ENCODE measurements at regions not wholly inside any gene's neighbourhood (a gene's known extent, or its start where the extent isn't known, plus 50 kb on each side); places are given as distances from the start of the nearest gene placed in this dataset.

DNA sequence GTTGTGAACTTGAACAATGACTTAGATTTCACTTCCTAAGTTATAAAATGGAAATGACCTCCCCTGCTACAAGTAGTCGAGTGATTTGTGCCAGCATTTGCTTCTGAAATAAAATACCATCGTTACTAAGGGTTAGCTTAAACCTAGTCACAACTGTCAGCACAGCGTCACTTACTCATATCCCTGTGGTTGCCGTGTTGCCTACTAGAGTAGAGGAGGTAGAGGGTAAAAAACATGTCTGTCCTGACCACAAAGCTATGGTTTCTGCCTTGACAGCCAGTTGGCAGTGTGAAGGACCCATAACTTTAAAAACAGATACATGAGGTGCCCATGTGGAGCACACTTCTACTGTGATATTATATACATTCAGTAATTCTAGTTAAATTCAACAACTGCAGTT, 234.2 kb upstream of the RGS6 start:
- H2AFZ ChIP-seq (ENCODE audit: low read depth, low read length), result no peak overlapping the region
- peaks cover 9% of the 10 kb centered on the region for H3K4me1 Mint-ChIP-seq (ENCODE audit: low read depth, unreplicated experiment)
- DNase-seq (ENCODE audit: low read depth), result peak; percentile 26
- peaks cover 7% of the 10 kb centered on the region for H3K36me3 Mint-ChIP-seq (ENCODE audit: low read depth, unreplicated experiment)
- no peak overlapping the region for H3K27ac ChIP-seq (ENCODE audit: low read depth, low read length)
- no peaks in the 10 kb centered on the region for H3K9me3 Mint-ChIP-seq (ENCODE audit: unreplicated experiment)
- no peak overlapping the region for H3K4me3 ChIP-seq (ENCODE audit: insufficient read depth, low read depth, low read length)
- H3K4me1 ChIP-seq (ENCODE audit: insufficient read depth, low read length), result peaks cover 5% of the 10 kb centered on the region
- H3K27ac Mint-ChIP-seq (ENCODE audit: unreplicated experiment), result no peak overlapping the region
- FAIRE-seq, result no peak
- no peak overlapping the region for H3K9ac ChIP-seq (ENCODE audit: low read length)
- TF ChIP-seq EZH2 (IDR thresholded peaks at IDR 0.05; ENCODE audit: insufficient read depth, low read length) (no peak), CTCF (IDR thresholded peaks at IDR 0.05; ENCODE audit: insufficient read depth, low read depth, low read length) (no peak)
- H3K9me3 ChIP-seq (ENCODE audit: insufficient read depth, low read depth, low read length), result no peaks in the 10 kb centered on the region
- H3K27me3 Mint-ChIP-seq (ENCODE audit: low read depth, unreplicated experiment), result no peaks in the 10 kb centered on the region
- no peaks in the 10 kb centered on the region for H4K20me1 ChIP-seq (ENCODE audit: insufficient read depth, low read length)
- no peaks in the 10 kb centered on the region for H3K79me2 ChIP-seq (ENCODE audit: insufficient read depth, low read length)
- no peak overlapping the region for H3K4me3 Mint-ChIP-seq (ENCODE audit: unreplicated experiment)
- H3K36me3 ChIP-seq (ENCODE audit: insufficient read depth, low read length), result peaks cover 11% of the 10 kb centered on the region
- no peak overlapping the region for H3K4me2 ChIP-seq (ENCODE audit: low read length)
- no peaks in the 10 kb centered on the region for H3K27me3 ChIP-seq (ENCODE audit: insufficient read depth, low read length)

DNA sequence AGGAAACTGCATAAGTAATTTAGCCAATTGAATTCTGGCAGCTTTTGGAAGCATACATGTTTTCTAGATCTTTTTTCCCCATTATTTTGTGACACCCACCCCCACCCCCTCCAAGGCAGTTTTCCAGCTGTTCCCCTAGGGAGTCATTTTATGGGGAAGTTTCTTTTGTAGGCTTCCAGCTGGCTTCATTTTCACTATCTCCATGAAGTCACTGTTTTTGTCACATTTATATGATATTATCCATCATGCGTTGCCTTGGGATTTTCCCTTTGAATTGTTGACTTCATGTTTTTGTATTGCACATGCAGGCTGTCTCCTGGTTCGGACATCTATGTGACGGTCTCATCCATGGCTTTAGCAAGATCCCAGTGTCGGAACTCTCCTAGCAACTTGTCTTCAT, 233.6 kb upstream of the RGS6 start:
- Histone ChIP-seq H3K9ac (ENCODE audit: low read length) (no peak overlapping the region), H3K4me2 (ENCODE audit: low read length) (no peak overlapping the region), H3K4me3 (ENCODE audit: insufficient read depth, low read depth, low read length) (no peak overlapping the region), H2AFZ (ENCODE audit: low read depth, low read length) (no peak overlapping the region), H3K27me3 (ENCODE audit: insufficient read depth, low read length) (no peaks in the 10 kb centered on the region), H3K36me3 (ENCODE audit: insufficient read depth, low read length) (peaks cover 11% of the 10 kb centered on the region), H4K20me1 (ENCODE audit: insufficient read depth, low read length) (no peaks in the 10 kb centered on the region), H3K79me2 (ENCODE audit: insufficient read depth, low read length) (no peaks in the 10 kb centered on the region), H3K27ac (ENCODE audit: low read depth, low read length) (no peak overlapping the region), H3K4me1 (ENCODE audit: insufficient read depth, low read length) (peaks cover 7% of the 10 kb centered on the region), H3K9me3 (ENCODE audit: insufficient read depth, low read depth, low read length) (no peaks in the 10 kb centered on the region)
- Mint-ChIP-seq H3K4me1 (ENCODE audit: low read depth, unreplicated experiment) (peaks cover 14% of the 10 kb centered on the region), H3K27ac (ENCODE audit: unreplicated experiment) (no peak overlapping the region), H3K36me3 (ENCODE audit: low read depth, unreplicated experiment) (peaks cover 9% of the 10 kb centered on the region), H3K27me3 (ENCODE audit: low read depth, unreplicated experiment) (no peaks in the 10 kb centered on the region), H3K9me3 (ENCODE audit: unreplicated experiment) (no peaks in the 10 kb centered on the region), H3K4me3 (ENCODE audit: unreplicated experiment) (no peak overlapping the region)
- DNase-seq (ENCODE audit: low read depth), result no peak
- no peak for TF ChIP-seq CTCF (IDR thresholded peaks at IDR 0.05; ENCODE audit: insufficient read depth, low read depth, low read length)
- no peak for TF ChIP-seq EZH2 (IDR thresholded peaks at IDR 0.05; ENCODE audit: insufficient read depth, low read length)
- FAIRE-seq, result no peak

- no peak overlapping the region for H2AFZ ChIP-seq (ENCODE audit: low read depth, low read length)
- no peak for TF ChIP-seq EZH2 (IDR thresholded peaks at IDR 0.05; ENCODE audit: insufficient read depth, low read length)
- TF ChIP-seq CTCF (IDR thresholded peaks at IDR 0.05; ENCODE audit: insufficient read depth, low read depth, low read length), result no peak
- no peaks in the 10 kb centered on the region for H3K9me3 ChIP-seq (ENCODE audit: insufficient read depth, low read depth, low read length)
- no peak overlapping the region for H3K27ac Mint-ChIP-seq (ENCODE audit: unreplicated experiment)
- H3K9me3 Mint-ChIP-seq (ENCODE audit: unreplicated experiment), result no peaks in the 10 kb centered on the region
- no peak overlapping the region for H3K4me2 ChIP-seq (ENCODE audit: low read length)
- DNase-seq (ENCODE audit: low read depth), result peak; percentile 76
- H3K4me3 ChIP-seq (ENCODE audit: insufficient read depth, low read depth, low read length), result no peak overlapping the region
- H4K20me1 ChIP-seq (ENCODE audit: insufficient read depth, low read length), result no peaks in the 10 kb centered on the region
- peaks cover 6% of the 10 kb centered on the region for H3K4me1 ChIP-seq (ENCODE audit: insufficient read depth, low read length)
- no peak overlapping the region for H3K4me3 Mint-ChIP-seq (ENCODE audit: unreplicated experiment)
- H3K79me2 ChIP-seq (ENCODE audit: insufficient read depth, low read length), result no peaks in the 10 kb centered on the region
- peaks cover 11% of the 10 kb centered on the region for H3K36me3 ChIP-seq (ENCODE audit: insufficient read depth, low read length)
- no peaks in the 10 kb centered on the region for H3K27me3 Mint-ChIP-seq (ENCODE audit: low read depth, unreplicated experiment)
- no peaks in the 10 kb centered on the region for H3K27me3 ChIP-seq (ENCODE audit: insufficient read depth, low read length)
- peaks cover 13% of the 10 kb centered on the region for H3K36me3 Mint-ChIP-seq (ENCODE audit: low read depth, unreplicated experiment)
- H3K27ac ChIP-seq (ENCODE audit: low read depth, low read length), result no peak overlapping the region
- no peak for FAIRE-seq
- no peak overlapping the region for H3K9ac ChIP-seq (ENCODE audit: low read length)
- H3K4me1 Mint-ChIP-seq (ENCODE audit: low read depth, unreplicated experiment), result peaks cover 18% of the 10 kb centered on the region
These were observed 230.2 kb upstream of the RGS6 start for GRCh38 chr14:71701990-71702389.
